SK-N-SH (cell line): ENCODE measurements at regions not wholly inside any gene's neighbourhood (a gene's known extent, or its start where the extent isn't known, plus 50 kb on each side); places are given as distances from the start of the nearest gene placed in this dataset.

Experiments used
- CTCF ChIA-PET: fragments of 300-600, 350-600 bp; formaldehyde crosslinking; extraction: SDS; loops from one replicate; lab custom pipeline; 2021; lab: Yijun Ruan, JAX
- POLR2A ChIA-PET: fragments of 350-600 bp; sonication (Branson Sonifier 250); formaldehyde crosslinking; extraction: SDS; loops from one replicate; lab custom pipeline; 2020; ENCODE audit warnings: antibody characterized with exemption, inconsistent platforms; lab: Yijun Ruan, JAX
- DNase-seq: peaks from one replicate; pipeline ENCODE4 v3.0.0; 2012
- H2AFZ ChIP-seq: fragments of 200-600 bp; sonication (generic); 2 replicates; pipeline ENCODE4 v1.8.1; 2016; ENCODE audit warnings: antibody characterized with exemption, mild to moderate bottlenecking, low read depth
- H3F3A ChIP-seq: fragments of 200-600 bp; sonication (generic); replicated peaks from 2 replicates; pipeline ENCODE3; 2016; ENCODE audit warnings: antibody characterized with exemption, mild to moderate bottlenecking; ENCODE audit not compliant: insufficient read depth
- H3K27ac ChIP-seq, 2 experiments: fragments of 200-500 bp in 1 of 2; fragments of 200-600 bp in 1 of 2; sonication (Bioruptor generic) in 1 of 2; sonication (generic), shearing (Covaris generic) in 1 of 2; 2 replicates each; pipeline versions ENCODE4 v1.5.1 to v1.6.1; 2014 to 2016; ENCODE audit warnings: low read depth in 2 of 2, inconsistent platforms in 1 of 2, low read length in 1 of 2, mild to moderate bottlenecking in 1 of 2, mixed read lengths in 1 of 2
- H3K27me3 ChIP-seq: fragments of 200-600 bp; sonication (generic), shearing (Covaris generic); 2 replicates; pipeline ENCODE4 v1.6.1; 2016; ENCODE audit warnings: mixed run types; ENCODE audit not compliant: insufficient read depth
- H3K36me3 ChIP-seq, 2 experiments: fragments of 200-500 bp in 1 of 2; fragments of 200-600 bp in 1 of 2; sonication (Bioruptor generic) in 1 of 2; sonication (generic) in 1 of 2; replicated peaks in 1 of 2; 2 replicates each; pipeline versions ENCODE3 to v1.5.1; 2014 to 2016; ENCODE audit warnings: low read length in 1 of 2, mild to moderate bottlenecking in 1 of 2; ENCODE audit not compliant: insufficient read depth in 2 of 2, control insufficient read depth in 1 of 2
- H3K4me1 ChIP-seq, 2 experiments: fragments of 200-500 bp in 1 of 2; fragments of 200-600 bp in 1 of 2; sonication (Bioruptor generic) in 1 of 2; sonication (generic), shearing (Covaris generic) in 1 of 2; 2 replicates each; pipeline versions ENCODE4 v1.5.1 to v1.6.1; 2014 to 2016; ENCODE audit warnings: low read depth in 1 of 2, low read length in 1 of 2, mixed run types in 1 of 2; ENCODE audit not compliant: insufficient read depth in 2 of 2, control insufficient read depth in 1 of 2
- H3K4me2 ChIP-seq: fragments of 200-600 bp; sonication (generic), shearing (Covaris generic); 2 replicates; pipeline ENCODE4 v1.6.1; 2017; ENCODE audit warnings: mixed run types
- H3K4me3 ChIP-seq, 2 experiments: fragments of 200-500 bp in 1 of 2; fragments of 200-600 bp in 1 of 2; sonication (Bioruptor generic) in 1 of 2; sonication (generic), shearing (Covaris generic) in 1 of 2; 2 replicates each; pipeline versions ENCODE4 v1.5.1 to v1.8.1; 2014 to 2016; ENCODE audit warnings: low read depth in 2 of 2, inconsistent platforms in 1 of 2, low read length in 1 of 2, mild to moderate bottlenecking in 1 of 2, mixed read lengths in 1 of 2, moderate library complexity in 1 of 2
- H3K79me2 ChIP-seq: fragments of 200-600 bp; sonication (generic); 2 replicates; pipeline ENCODE4 v1.8.1; 2017; ENCODE audit warnings: mild to moderate bottlenecking; ENCODE audit not compliant: insufficient read depth
- H3K9ac ChIP-seq: fragments of 200-600 bp; sonication (generic); 2 replicates; pipeline ENCODE4 v1.6.1; 2017; ENCODE audit warnings: mixed run types
- H3K9me2 ChIP-seq: fragments of 200-600 bp; sonication (generic); 2 replicates; pipeline ENCODE4 v1.6.1; 2017; ENCODE audit warnings: mixed run types
- H3K9me3 ChIP-seq: fragments of 200-600 bp; sonication (generic); 2 replicates; pipeline ENCODE4 v1.6.1; 2017; ENCODE audit warnings: mixed run types, mild to moderate bottlenecking, moderate library complexity
- H4K20me1 ChIP-seq: fragments of 200-600 bp; sonication (generic); 2 replicates; pipeline ENCODE4 v1.6.1; 2017; ENCODE audit warnings: mild to moderate bottlenecking, mixed run types; ENCODE audit not compliant: insufficient read depth
- CHD2 ChIP-seq: fragments of 150-350 bp; IDR thresholded peaks from 2 replicates; pipeline ENCODE4 v1.6.1; 2018; ENCODE audit warnings: low read length; ENCODE audit not compliant: partially characterized antibody
- EZH2phosphoT487 ChIP-seq: fragments of 200-600 bp; sonication (generic); IDR thresholded peaks from 2 replicates; pipeline ENCODE4 v1.6.1; 2017; ENCODE audit warnings: low read depth, mixed run types, mild to moderate bottlenecking, antibody characterized with exemption, moderate library complexity, borderline replicate concordance
- GABPA ChIP-seq: IDR thresholded peaks from 2 replicates; pipeline ENCODE4 v1.4.0; 2012; ENCODE audit warnings: low read depth, mild to moderate bottlenecking
- MAX ChIP-seq: IDR thresholded peaks from 2 replicates; pipeline ENCODE4 v1.4.0; 2012; ENCODE audit warnings: low read depth
- MEF2A ChIP-seq: IDR thresholded peaks from 2 replicates; pipeline ENCODE4 v1.4.0; 2012; ENCODE audit warnings: low read depth, borderline replicate concordance
- MXI1 ChIP-seq: IDR thresholded peaks from 2 replicates; pipeline ENCODE4 v1.6.1; 2012; ENCODE audit warnings: mild to moderate bottlenecking, low read depth, low read length, improper control_type of control experiment
- NRF1 ChIP-seq: IDR thresholded peaks from 2 replicates; pipeline ENCODE4 v1.6.1; 2012; ENCODE audit warnings: low read depth, mild to moderate bottlenecking, low read length
- PBX3 ChIP-seq: IDR thresholded peaks from 2 replicates; pipeline ENCODE4; 2012
- RAD21 ChIP-seq: IDR thresholded peaks from 2 replicates; pipeline ENCODE4 v1.6.1; 2012; ENCODE audit warnings: mild to moderate bottlenecking, low read length
- RCOR1 ChIP-seq: fragments of 150-350 bp; IDR thresholded peaks from 2 replicates; pipeline ENCODE4 v1.6.1; 2017; ENCODE audit warnings: antibody characterized with exemption, low read length
- RFX5 ChIP-seq: IDR thresholded peaks from 2 replicates; pipeline ENCODE4 v1.6.1; 2012; ENCODE audit warnings: mild to moderate bottlenecking, improper control_type of control experiment, low read length
- TEAD4 ChIP-seq: IDR thresholded peaks from 2 replicates; pipeline ENCODE4 v1.4.0; 2012; ENCODE audit warnings: mild to moderate bottlenecking, borderline replicate concordance; ENCODE audit not compliant: insufficient read depth
- YY1 ChIP-seq: IDR thresholded peaks from 2 replicates; pipeline ENCODE4 v1.4.0; 2012; ENCODE audit warnings: low read depth, mild to moderate bottlenecking
- WGBS: methylation state at CpG from one replicate; pipeline ENCODE4 v1.1.6; 2017; ENCODE audit warnings: low lambda C conversion rate; 5-methylcytosine and 5-hydroxymethylcytosine counted together
- TF ChIP-seq, protein P1 (sequence below): IDR thresholded peaks from 2 replicates; pipeline ENCODE4 v1.4.0; 2012; ENCODE audit warnings: low read depth, borderline replicate concordance
- TF ChIP-seq, protein P2 (sequence below): fragments of 150-350 bp; IDR thresholded peaks from 2 replicates; pipeline ENCODE4 v1.6.1; 2016; ENCODE audit warnings: mild to moderate bottlenecking, low read depth, low read length
- TF ChIP-seq, protein P3 (sequence below): IDR thresholded peaks from 2 replicates; pipeline ENCODE4 v1.4.0; 2012; ENCODE audit warnings: low read depth, borderline replicate concordance

DNA sequence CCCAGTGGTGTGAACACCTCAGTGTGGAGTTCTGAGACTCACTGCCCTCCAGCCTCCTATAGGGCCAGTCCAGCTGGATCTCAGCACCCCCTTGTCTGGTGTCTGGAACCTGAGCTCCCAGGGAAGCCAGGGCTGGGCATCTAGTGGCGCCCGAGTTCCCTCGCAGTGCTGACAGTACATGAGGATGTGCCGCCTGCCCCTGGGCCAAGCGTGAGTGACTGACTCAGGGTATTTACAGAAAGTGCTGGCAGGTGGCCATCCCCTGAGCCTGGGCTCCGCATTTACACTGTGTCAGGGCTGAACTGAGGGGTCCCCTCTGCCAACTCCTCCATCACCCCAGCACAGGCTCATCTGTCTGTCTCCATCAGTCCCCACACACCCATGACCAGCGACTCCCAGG is 185.3 kb downstream of the BRD1 start:
- no peak for TF ChIP-seq CHD2
- TF ChIP-seq, protein P1, sequence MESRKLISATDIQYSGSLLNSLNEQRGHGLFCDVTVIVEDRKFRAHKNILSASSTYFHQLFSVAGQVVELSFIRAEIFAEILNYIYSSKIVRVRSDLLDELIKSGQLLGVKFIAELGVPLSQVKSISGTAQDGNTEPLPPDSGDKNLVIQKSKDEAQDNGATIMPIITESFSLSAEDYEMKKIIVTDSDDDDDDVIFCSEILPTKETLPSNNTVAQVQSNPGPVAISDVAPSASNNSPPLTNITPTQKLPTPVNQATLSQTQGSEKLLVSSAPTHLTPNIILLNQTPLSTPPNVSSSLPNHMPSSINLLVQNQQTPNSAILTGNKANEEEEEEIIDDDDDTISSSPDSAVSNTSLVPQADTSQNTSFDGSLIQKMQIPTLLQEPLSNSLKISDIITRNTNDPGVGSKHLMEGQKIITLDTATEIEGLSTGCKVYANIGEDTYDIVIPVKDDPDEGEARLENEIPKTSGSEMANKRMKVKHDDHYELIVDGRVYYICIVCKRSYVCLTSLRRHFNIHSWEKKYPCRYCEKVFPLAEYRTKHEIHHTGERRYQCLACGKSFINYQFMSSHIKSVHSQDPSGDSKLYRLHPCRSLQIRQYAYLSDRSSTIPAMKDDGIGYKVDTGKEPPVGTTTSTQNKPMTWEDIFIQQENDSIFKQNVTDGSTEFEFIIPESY, result no peak
- TF ChIP-seq TEAD4, result no peak
- no peak for TF ChIP-seq MXI1
- no peak for TF ChIP-seq NRF1
- TF ChIP-seq YY1, result no peak
- TF ChIP-seq RFX5, result no peak
- TF ChIP-seq, protein P2, sequence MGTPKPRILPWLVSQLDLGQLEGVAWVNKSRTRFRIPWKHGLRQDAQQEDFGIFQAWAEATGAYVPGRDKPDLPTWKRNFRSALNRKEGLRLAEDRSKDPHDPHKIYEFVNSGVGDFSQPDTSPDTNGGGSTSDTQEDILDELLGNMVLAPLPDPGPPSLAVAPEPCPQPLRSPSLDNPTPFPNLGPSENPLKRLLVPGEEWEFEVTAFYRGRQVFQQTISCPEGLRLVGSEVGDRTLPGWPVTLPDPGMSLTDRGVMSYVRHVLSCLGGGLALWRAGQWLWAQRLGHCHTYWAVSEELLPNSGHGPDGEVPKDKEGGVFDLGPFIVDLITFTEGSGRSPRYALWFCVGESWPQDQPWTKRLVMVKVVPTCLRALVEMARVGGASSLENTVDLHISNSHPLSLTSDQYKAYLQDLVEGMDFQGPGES, result no peak
- no peak for TF ChIP-seq RCOR1
- TF ChIP-seq GABPA, result no peak
- no peak for TF ChIP-seq EZH2phosphoT487
- TF ChIP-seq MAX, result no peak
- no peak for TF ChIP-seq RAD21
- TF ChIP-seq, protein P3, sequence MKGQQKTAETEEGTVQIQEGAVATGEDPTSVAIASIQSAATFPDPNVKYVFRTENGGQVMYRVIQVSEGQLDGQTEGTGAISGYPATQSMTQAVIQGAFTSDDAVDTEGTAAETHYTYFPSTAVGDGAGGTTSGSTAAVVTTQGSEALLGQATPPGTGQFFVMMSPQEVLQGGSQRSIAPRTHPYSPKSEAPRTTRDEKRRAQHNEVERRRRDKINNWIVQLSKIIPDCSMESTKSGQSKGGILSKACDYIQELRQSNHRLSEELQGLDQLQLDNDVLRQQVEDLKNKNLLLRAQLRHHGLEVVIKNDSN, result no peak
- no peak for TF ChIP-seq PBX3
- no peak for TF ChIP-seq MEF2A
- Histone ChIP-seq H3K36me3 (no peaks in the 10 kb centered on the region), H3K27me3 (no peaks in the 10 kb centered on the region), H3K9me3 (no peaks in the 10 kb centered on the region), H3K9ac (no peak overlapping the region), H3K79me2 (no peaks in the 10 kb centered on the region), H3F3A (no peaks in the 10 kb centered on the region), H3K4me2 (no peak overlapping the region), H3K27ac (no peak overlapping the region), H2AFZ (no peak overlapping the region), H3K9me2 (no peaks in the 10 kb centered on the region), H4K20me1 (no peaks in the 10 kb centered on the region), H3K4me3 (no peak overlapping the region), H3K4me1 (no peaks in the 10 kb centered on the region)
- ChIA-PET POLR2A (no interaction called here), CTCF (interaction anchor here (2.0 kb wide), 1 partner anchor 10 kb away, joined by 11 read pairs; no protein-coding TSS in a partner anchor)
- DNase-seq, result no peak
- 50% methylated on average over 1 of the region's 7 CpGs for WGBS
